GM23338 (cell line): ENCODE measurements at regions not wholly inside any gene's neighbourhood (a gene's known extent, or its start where the extent isn't known, plus 50 kb on each side); places are given as distances from the start of the nearest gene placed in this dataset.

Experiments
- ATAC-seq: fragments of 200-7000 bp; cut with Tn5 transposase; 3 replicates; pipeline ENCODE4 v1.9.1; 2020
- DNase-seq: peaks from one replicate; pipeline ENCODE4 v3.0.0-alpha.2; 2015; ENCODE audit warnings: low spot score
- H2AFZ ChIP-seq: fragments of 200-600 bp; sonication (generic); 2 replicates; pipeline ENCODE4 v1.8.0; 2016; ENCODE audit warnings: antibody characterized with exemption, mild to moderate bottlenecking, moderate library complexity
- H3F3A ChIP-seq: fragments of 200-600 bp; sonication (generic); replicated peaks from 2 replicates; pipeline ENCODE4 v1.8.0; 2017; ENCODE audit warnings: antibody characterized with exemption, mixed run types, low read depth
- H3K27ac ChIP-seq: fragments of 200-600 bp; sonication (generic); 2 replicates; pipeline ENCODE4 v1.6.1; 2016; ENCODE audit warnings: low read depth
- H3K27me3 ChIP-seq: fragments of 200-600 bp; sonication (generic); 2 replicates; pipeline ENCODE4 v1.8.0; 2016; ENCODE audit warnings: mild to moderate bottlenecking, mixed run types, moderate library complexity; ENCODE audit not compliant: insufficient read depth
- H3K36me3 ChIP-seq: fragments of 200-600 bp; sonication (generic); 2 replicates; pipeline ENCODE4 v1.8.0; 2016; ENCODE audit warnings: mild to moderate bottlenecking; ENCODE audit not compliant: insufficient read depth
- H3K4me1 ChIP-seq: fragments of 200-600 bp; sonication (generic); 2 replicates; pipeline ENCODE4 v1.8.0; 2016; ENCODE audit warnings: mild to moderate bottlenecking, moderate library complexity; ENCODE audit not compliant: insufficient read depth
- H3K4me2 ChIP-seq: fragments of 200-600 bp; sonication (generic); 2 replicates; pipeline ENCODE4 v1.7.1; 2017; ENCODE audit warnings: mixed run types
- H3K4me3 ChIP-seq: fragments of 200-600 bp; sonication (generic); 2 replicates; pipeline ENCODE4 v1.6.1; 2016; ENCODE audit warnings: mixed run types
- H3K79me2 ChIP-seq: fragments of 200-600 bp; sonication (generic); replicated peaks from 2 replicates; pipeline ENCODE4 v1.8.0; 2017; ENCODE audit warnings: mild to moderate bottlenecking; ENCODE audit not compliant: insufficient read depth
- H3K9me2 ChIP-seq: fragments of 200-600 bp; sonication (generic); 2 replicates; pipeline ENCODE4 v1.8.0; 2017; ENCODE audit not compliant: insufficient read depth
- H4K20me1 ChIP-seq: fragments of 200-600 bp; sonication (generic); replicated peaks from 2 replicates; pipeline ENCODE4 v1.8.0; 2017; ENCODE audit warnings: mild to moderate bottlenecking; ENCODE audit not compliant: insufficient read depth
- H3K27ac Mint-ChIP-seq: 2 replicates; pipeline ENCODE4 v1.8.0; 2020; ENCODE audit warnings: inconsistent platforms, mild to moderate bottlenecking, moderate library complexity, mixed read lengths
- H3K27me3 Mint-ChIP-seq: 3 replicates; pipeline ENCODE4 v1.8.0; 2022; ENCODE audit warnings: low read depth, mild to moderate bottlenecking, moderate library complexity, mixed read lengths, inconsistent platforms; ENCODE audit not compliant: insufficient read depth, poor library complexity
- H3K36me3 Mint-ChIP-seq: 3 replicates; pipeline ENCODE4 v1.8.0; 2021; ENCODE audit warnings: low read depth, mild to moderate bottlenecking, inconsistent platforms, moderate library complexity, mixed read lengths
- H3K4me1 Mint-ChIP-seq: 3 replicates; pipeline ENCODE4 v1.8.0; 2020; ENCODE audit warnings: mild to moderate bottlenecking, inconsistent platforms, mixed read lengths
- H3K4me3 Mint-ChIP-seq: 3 replicates; pipeline ENCODE4 v1.8.0; 2021; ENCODE audit warnings: moderate library complexity, mild to moderate bottlenecking, inconsistent platforms, mixed read lengths
- H3K9me3 Mint-ChIP-seq: 3 replicates; pipeline ENCODE4 v1.8.0; 2020; ENCODE audit warnings: moderate library complexity, mild to moderate bottlenecking, inconsistent platforms, mixed read lengths
- CREB1 ChIP-seq: fragments of 250-450 bp; sonication (Bioruptor Pico); IDR thresholded peaks from 2 replicates; pipeline ENCODE4 v1.5.0; 2020; ENCODE audit warnings: low read depth, mild to moderate bottlenecking, moderate library complexity
- ETS1 ChIP-seq: IDR thresholded peaks from 2 replicates; pipeline ENCODE4 v1.6.1; 2016; ENCODE audit warnings: antibody characterized with exemption
- EZH2 ChIP-seq: fragments of 200-600 bp; sonication (generic); IDR thresholded peaks from one replicate; pipeline ENCODE4 v1.8.0; 2017; ENCODE audit warnings: antibody characterized with exemption, mild to moderate bottlenecking, low read depth; ENCODE audit not compliant: unreplicated experiment
- EZH2phosphoT487 ChIP-seq: fragments of 200-600 bp; sonication (generic); IDR thresholded peaks from one replicate; pipeline ENCODE4 v1.8.1; 2018; ENCODE audit warnings: antibody characterized with exemption; ENCODE audit not compliant: unreplicated experiment
- JUNB ChIP-seq: IDR thresholded peaks from one replicate; pipeline ENCODE4 v1.6.1; 2016; ENCODE audit warnings: antibody characterized with exemption; ENCODE audit not compliant: unreplicated experiment
- NANOG ChIP-seq: IDR thresholded peaks from 2 replicates; pipeline ENCODE4 v1.6.1; 2016; ENCODE audit warnings: antibody characterized with exemption, borderline replicate concordance
- POLR2AphosphoS5 ChIP-seq: IDR thresholded peaks from 2 replicates; pipeline ENCODE4 v1.6.1; 2016; ENCODE audit warnings: antibody characterized with exemption, low read depth
- REST ChIP-seq: IDR thresholded peaks from one replicate; pipeline ENCODE4 v1.6.1; 2018; ENCODE audit warnings: antibody characterized with exemption; ENCODE audit not compliant: unreplicated experiment
- STAT1 ChIP-seq: IDR thresholded peaks from one replicate; pipeline ENCODE4 v1.6.1; 2016; ENCODE audit warnings: antibody characterized with exemption; ENCODE audit not compliant: unreplicated experiment
- ZNF114 ChIP-seq: fragments of 250-450 bp; sonication (Bioruptor Pico); IDR thresholded peaks from 2 replicates; pipeline ENCODE4 v1.5.0; 2020; ENCODE audit warnings: mild to moderate bottlenecking, moderate library complexity
- ZNF331 ChIP-seq: fragments of 250-450 bp; sonication (Bioruptor Pico); IDR thresholded peaks from 2 replicates; pipeline ENCODE4 v1.5.0; 2020; ENCODE audit warnings: low read depth, mild to moderate bottlenecking, moderate library complexity
- TF ChIP-seq, protein P1 (sequence below): fragments of 250-450 bp; sonication (Bioruptor Pico); IDR thresholded peaks from 2 replicates; pipeline ENCODE4 v1.5.0; 2020; ENCODE audit warnings: mild to moderate bottlenecking, moderate library complexity
- TF ChIP-seq, protein P2 (sequence below), 2 experiments: fragments of 200-600 bp in 1 of 2; sonication (generic) in 1 of 2; conservative IDR thresholded peaks; 2 replicates each; pipeline versions ENCODE4 v1.5.1 to v1.6.1; 2016 to 2017; ENCODE audit warnings: antibody characterized with exemption in 2 of 2, low read depth in 2 of 2, mild to moderate bottlenecking in 2 of 2, moderate library complexity in 1 of 2

GRCh38 chr2:6196449-6196848, 504.3 kb downstream of the SOX11 start:
- H2AFZ ChIP-seq = no peak overlapping the region
- no peaks in the 10 kb centered on the region for H3K9me2 ChIP-seq
- H3K4me1 ChIP-seq = no peaks in the 10 kb centered on the region
- no peaks in the 10 kb centered on the region for H3F3A ChIP-seq
- ATAC-seq (no peak), DNase-seq (no peak)
- H3K27ac Mint-ChIP-seq = no peak overlapping the region
- no peak overlapping the region for H3K4me2 ChIP-seq
- H3K36me3 Mint-ChIP-seq = peaks cover 10% of the 10 kb centered on the region
- no peak overlapping the region for H3K4me3 Mint-ChIP-seq
- no peaks in the 10 kb centered on the region for H3K36me3 ChIP-seq
- H3K9me3 Mint-ChIP-seq = peaks cover 74% of the 10 kb centered on the region
- TF ChIP-seq REST = no peak
- no peak for TF ChIP-seq EZH2phosphoT487
- TF ChIP-seq JUNB = no peak
- TF ChIP-seq ZNF114 (CRISPR knock-in tag) = no peak
- no peak for TF ChIP-seq ETS1
- TF ChIP-seq NANOG = no peak
- TF ChIP-seq ZNF331 (CRISPR knock-in tag) = no peak
- TF ChIP-seq, protein P1, sequence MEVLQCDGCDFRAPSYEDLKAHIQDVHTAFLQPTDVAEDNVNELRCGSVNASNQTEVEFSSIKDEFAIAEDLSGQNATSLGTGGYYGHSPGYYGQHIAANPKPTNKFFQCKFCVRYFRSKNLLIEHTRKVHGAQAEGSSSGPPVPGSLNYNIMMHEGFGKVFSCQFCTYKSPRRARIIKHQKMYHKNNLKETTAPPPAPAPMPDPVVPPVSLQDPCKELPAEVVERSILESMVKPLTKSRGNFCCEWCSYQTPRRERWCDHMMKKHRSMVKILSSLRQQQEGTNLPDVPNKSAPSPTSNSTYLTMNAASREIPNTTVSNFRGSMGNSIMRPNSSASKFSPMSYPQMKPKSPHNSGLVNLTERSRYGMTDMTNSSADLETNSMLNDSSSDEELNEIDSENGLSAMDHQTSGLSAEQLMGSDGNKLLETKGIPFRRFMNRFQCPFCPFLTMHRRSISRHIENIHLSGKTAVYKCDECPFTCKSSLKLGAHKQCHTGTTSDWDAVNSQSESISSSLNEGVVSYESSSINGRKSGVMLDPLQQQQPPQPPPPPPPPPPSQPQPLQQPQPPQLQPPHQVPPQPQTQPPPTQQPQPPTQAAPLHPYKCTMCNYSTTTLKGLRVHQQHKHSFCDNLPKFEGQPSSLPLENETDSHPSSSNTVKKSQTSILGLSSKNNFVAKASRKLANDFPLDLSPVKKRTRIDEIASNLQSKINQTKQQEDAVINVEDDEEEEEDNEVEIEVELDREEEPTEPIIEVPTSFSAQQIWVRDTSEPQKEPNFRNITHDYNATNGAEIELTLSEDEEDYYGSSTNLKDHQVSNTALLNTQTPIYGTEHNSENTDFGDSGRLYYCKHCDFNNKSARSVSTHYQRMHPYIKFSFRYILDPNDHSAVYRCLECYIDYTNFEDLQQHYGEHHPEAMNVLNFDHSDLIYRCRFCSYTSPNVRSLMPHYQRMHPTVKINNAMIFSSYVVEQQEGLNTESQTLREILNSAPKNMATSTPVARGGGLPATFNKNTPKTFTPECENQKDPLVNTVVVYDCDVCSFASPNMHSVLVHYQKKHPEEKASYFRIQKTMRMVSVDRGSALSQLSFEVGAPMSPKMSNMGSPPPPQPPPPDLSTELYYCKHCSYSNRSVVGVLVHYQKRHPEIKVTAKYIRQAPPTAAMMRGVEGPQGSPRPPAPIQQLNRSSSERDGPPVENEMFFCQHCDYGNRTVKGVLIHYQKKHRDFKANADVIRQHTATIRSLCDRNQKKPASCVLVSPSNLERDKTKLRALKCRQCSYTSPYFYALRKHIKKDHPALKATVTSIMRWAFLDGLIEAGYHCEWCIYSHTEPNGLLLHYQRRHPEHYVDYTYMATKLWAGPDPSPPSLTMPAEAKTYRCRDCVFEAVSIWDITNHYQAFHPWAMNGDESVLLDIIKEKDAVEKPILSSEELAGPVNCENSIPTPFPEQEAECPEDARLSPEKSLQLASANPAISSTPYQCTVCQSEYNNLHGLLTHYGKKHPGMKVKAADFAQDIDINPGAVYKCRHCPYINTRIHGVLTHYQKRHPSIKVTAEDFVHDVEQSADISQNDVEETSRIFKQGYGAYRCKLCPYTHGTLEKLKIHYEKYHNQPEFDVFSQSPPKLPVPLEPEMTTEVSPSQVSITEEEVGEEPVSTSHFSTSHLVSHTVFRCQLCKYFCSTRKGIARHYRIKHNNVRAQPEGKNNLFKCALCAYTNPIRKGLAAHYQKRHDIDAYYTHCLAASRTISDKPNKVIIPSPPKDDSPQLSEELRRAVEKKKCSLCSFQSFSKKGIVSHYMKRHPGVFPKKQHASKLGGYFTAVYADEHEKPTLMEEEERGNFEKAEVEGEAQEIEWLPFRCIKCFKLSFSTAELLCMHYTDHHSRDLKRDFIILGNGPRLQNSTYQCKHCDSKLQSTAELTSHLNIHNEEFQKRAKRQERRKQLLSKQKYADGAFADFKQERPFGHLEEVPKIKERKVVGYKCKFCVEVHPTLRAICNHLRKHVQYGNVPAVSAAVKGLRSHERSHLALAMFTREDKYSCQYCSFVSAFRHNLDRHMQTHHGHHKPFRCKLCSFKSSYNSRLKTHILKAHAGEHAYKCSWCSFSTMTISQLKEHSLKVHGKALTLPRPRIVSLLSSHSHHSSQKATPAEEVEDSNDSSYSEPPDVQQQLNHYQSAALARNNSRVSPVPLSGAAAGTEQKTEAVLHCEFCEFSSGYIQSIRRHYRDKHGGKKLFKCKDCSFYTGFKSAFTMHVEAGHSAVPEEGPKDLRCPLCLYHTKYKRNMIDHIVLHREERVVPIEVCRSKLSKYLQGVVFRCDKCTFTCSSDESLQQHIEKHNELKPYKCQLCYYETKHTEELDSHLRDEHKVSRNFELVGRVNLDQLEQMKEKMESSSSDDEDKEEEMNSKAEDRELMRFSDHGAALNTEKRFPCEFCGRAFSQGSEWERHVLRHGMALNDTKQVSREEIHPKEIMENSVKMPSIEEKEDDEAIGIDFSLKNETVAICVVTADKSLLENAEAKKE = no peak
- no peak for TF ChIP-seq EZH2
- TF ChIP-seq, protein P2, sequence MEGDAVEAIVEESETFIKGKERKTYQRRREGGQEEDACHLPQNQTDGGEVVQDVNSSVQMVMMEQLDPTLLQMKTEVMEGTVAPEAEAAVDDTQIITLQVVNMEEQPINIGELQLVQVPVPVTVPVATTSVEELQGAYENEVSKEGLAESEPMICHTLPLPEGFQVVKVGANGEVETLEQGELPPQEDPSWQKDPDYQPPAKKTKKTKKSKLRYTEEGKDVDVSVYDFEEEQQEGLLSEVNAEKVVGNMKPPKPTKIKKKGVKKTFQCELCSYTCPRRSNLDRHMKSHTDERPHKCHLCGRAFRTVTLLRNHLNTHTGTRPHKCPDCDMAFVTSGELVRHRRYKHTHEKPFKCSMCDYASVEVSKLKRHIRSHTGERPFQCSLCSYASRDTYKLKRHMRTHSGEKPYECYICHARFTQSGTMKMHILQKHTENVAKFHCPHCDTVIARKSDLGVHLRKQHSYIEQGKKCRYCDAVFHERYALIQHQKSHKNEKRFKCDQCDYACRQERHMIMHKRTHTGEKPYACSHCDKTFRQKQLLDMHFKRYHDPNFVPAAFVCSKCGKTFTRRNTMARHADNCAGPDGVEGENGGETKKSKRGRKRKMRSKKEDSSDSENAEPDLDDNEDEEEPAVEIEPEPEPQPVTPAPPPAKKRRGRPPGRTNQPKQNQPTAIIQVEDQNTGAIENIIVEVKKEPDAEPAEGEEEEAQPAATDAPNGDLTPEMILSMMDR (conservative IDR thresholded peaks at IDR 0.05; ENCODE audit: low read depth in 2 of 2) = no peak
- no peak for TF ChIP-seq STAT1
- no peak for TF ChIP-seq POLR2AphosphoS5
- no peak for TF ChIP-seq CREB1 (CRISPR knock-in tag)
- H3K27me3 Mint-ChIP-seq = peaks cover 3% of the 10 kb centered on the region
- no peaks in the 10 kb centered on the region for H3K4me1 Mint-ChIP-seq
- no peak overlapping the region for H3K27ac ChIP-seq
- no peak overlapping the region for H3K4me3 ChIP-seq
- H4K20me1 ChIP-seq = no peaks in the 10 kb centered on the region
- no peaks in the 10 kb centered on the region for H3K79me2 ChIP-seq
- no peaks in the 10 kb centered on the region for H3K27me3 ChIP-seq
